ENCODE measurements at regions not wholly inside any gene's neighbourhood (a gene's known extent, or its start where the extent isn't known, plus 50 kb on each side); places are given as distances from the start of the nearest gene placed in this dataset.

DNA sequence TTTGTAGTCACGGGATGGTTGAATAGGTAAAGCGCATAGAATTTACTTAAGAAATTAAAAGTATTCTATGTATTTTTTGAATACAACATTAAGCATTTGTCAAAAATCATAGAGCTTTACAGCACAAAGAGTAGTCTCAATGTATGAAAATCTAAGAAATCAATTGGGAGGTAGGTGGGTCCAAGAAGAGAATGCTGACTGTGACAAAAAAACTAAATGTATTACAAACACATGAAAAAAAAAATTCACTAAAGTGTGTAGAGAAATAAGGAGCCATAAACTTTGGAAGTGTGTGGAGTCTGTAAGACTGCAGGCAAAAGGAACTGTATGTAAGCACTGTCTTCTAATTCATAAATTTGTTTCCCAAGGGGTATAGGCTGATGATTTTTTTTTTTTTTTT, 558.3 kb downstream of the JRKL start:
- Histone ChIP-seq H3K36me3 (ENCODE audit: control insufficient read depth, insufficient read depth, low read length) (no peaks in the 10 kb centered on the region), H3K4me1 (ENCODE audit: control insufficient read depth, insufficient read depth, low read length) (no peaks in the 10 kb centered on the region), H4K5ac (ENCODE audit: low read depth, low read length) (no peak overlapping the region), H3K27ac (ENCODE audit: insufficient read depth, low read length) (no peak overlapping the region), H4K91ac (ENCODE audit: insufficient read depth, low read depth, low read length) (no peak overlapping the region), H3K9me1 (ENCODE audit: insufficient read depth, low read length) (no peaks in the 10 kb centered on the region), H2BK120ac (ENCODE audit: low read depth, low read length) (no peak overlapping the region), H3K23ac (ENCODE audit: low read depth, low read length) (no peak overlapping the region), H3K4me3 (ENCODE audit: insufficient read depth, low read depth, low read length) (no peak overlapping the region), H2AK9ac (replicated peaks; ENCODE audit: low read depth, low read length, poor library complexity) (no peak overlapping the region), H4K20me1 (ENCODE audit: insufficient read depth, low read length) (no peaks in the 10 kb centered on the region), H2BK20ac (ENCODE audit: low read depth, low read length) (no peak overlapping the region), H3K9ac (ENCODE audit: low read depth, low read length) (no peak overlapping the region), H3K79me1 (ENCODE audit: low read depth in 1 of 2, low read length in 2 of 2) (no peaks in the 10 kb centered on the region), H3K18ac (ENCODE audit: low read depth, low read length) (no peak overlapping the region), H3K27me3 (ENCODE audit: control insufficient read depth, insufficient read depth, low read length) (no peaks in the 10 kb centered on the region), H3K9me3 (ENCODE audit: control insufficient read depth, insufficient read depth, low read length) (no peaks in the 10 kb centered on the region), H3K14ac (replicated peaks; ENCODE audit: low read depth, low read length) (no peak overlapping the region), H2BK5ac (ENCODE audit: low read depth, low read length, poor library complexity, severe bottlenecking) (no peak overlapping the region), H4K8ac (ENCODE audit: low read depth in 2 of 2, low read length in 2 of 2) (no peak overlapping the region), H3K4ac (ENCODE audit: low read depth, low read length) (no peak overlapping the region), H2BK15ac (ENCODE audit: low read depth, low read length) (no peak overlapping the region), H3K4me2 (ENCODE audit: low read depth, low read length) (no peak overlapping the region), H2AFZ (replicated peaks; ENCODE audit: low read length, poor library complexity) (no peak overlapping the region), H2AK5ac (ENCODE audit: low read depth, low read length) (no peak overlapping the region), H3K56ac (ENCODE audit: extremely low read depth, insufficient read depth, low read length) (no peak overlapping the region)
- intact Hi-C loops (cut with micrococcal nuclease) (no loop called here), in situ Hi-C loops (cut with MboI; ENCODE audit: low sequenced_read_pairs) (no loop called here), dilution Hi-C loops (cut with HindIII; ENCODE audit: low sequenced_read_pairs, unreplicated experiment) (no loop called here)
- DNase-seq = no peak
- ChIA-PET POLR2A (ENCODE audit: unreplicated experiment) (no interaction called here), CTCF (no interaction called here)
- no TSS peak for BruUV-seq (replicated peaks)
- WGBS, 2 experiments (ENCODE audit: extremely low coverage in 2 of 2, insufficient read length in 1 of 2) = no CpG with 5 or more reads among the region's 2 CpGs
- no peak for TF ChIP-seq POLR2A (IDR thresholded peaks at IDR 0.05; ENCODE audit: low read depth, low read length)
- TF ChIP-seq RFX5 (IDR thresholded peaks at IDR 0.05; ENCODE audit: low read depth, low read length) = no peak
- TF ChIP-seq MAFK (IDR thresholded peaks at IDR 0.05; ENCODE audit: low read depth, low read length) = peak; percentile 84
- TF ChIP-seq, protein P1, sequence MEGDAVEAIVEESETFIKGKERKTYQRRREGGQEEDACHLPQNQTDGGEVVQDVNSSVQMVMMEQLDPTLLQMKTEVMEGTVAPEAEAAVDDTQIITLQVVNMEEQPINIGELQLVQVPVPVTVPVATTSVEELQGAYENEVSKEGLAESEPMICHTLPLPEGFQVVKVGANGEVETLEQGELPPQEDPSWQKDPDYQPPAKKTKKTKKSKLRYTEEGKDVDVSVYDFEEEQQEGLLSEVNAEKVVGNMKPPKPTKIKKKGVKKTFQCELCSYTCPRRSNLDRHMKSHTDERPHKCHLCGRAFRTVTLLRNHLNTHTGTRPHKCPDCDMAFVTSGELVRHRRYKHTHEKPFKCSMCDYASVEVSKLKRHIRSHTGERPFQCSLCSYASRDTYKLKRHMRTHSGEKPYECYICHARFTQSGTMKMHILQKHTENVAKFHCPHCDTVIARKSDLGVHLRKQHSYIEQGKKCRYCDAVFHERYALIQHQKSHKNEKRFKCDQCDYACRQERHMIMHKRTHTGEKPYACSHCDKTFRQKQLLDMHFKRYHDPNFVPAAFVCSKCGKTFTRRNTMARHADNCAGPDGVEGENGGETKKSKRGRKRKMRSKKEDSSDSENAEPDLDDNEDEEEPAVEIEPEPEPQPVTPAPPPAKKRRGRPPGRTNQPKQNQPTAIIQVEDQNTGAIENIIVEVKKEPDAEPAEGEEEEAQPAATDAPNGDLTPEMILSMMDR (conservative IDR thresholded peaks at IDR 0.05; ENCODE audit: low read depth, low read length) = no peak
- ATAC-seq (ENCODE audit: low read depth) = no peak

Measured in IMR-90 (cell line).